WTC11 (cell line): ENCODE measurements at regions not wholly inside any gene's neighbourhood (a gene's known extent, or its start where the extent isn't known, plus 50 kb on each side); places are given as distances from the start of the nearest gene placed in this dataset.

Experiments
- ATAC-seq: fragments of 200-7000 bp; cut with Tn5 transposase; 2 replicates; pipeline ENCODE4 v1.10.0; 2021; ENCODE audit warnings: mild to moderate bottlenecking, moderate library complexity
- CTCF ChIA-PET: fragments of 300-600 bp; sonication (Branson Sonifier 250); formaldehyde crosslinking; loops from one replicate; lab custom pipeline; 2021; ENCODE audit warnings: antibody characterized with exemption; lab: Charles Lee
- POLR2A ChIA-PET: fragments of 350-600 bp; sonication (Branson Sonifier 250); formaldehyde crosslinking; loops from one replicate; lab custom pipeline; 2021; ENCODE audit warnings: antibody characterized with exemption; lab: Charles Lee
- DNase-seq: peaks from one replicate; pipeline ENCODE4 v3.0.0; 2021; ENCODE audit warnings: low spot score
- H3K27ac Mint-ChIP-seq: 2 replicates; pipeline ENCODE4 v1.8.0; 2021; ENCODE audit warnings: mixed read lengths
- H3K27me3 Mint-ChIP-seq: 2 replicates; pipeline ENCODE4 v1.8.0; 2021; ENCODE audit warnings: low read depth, mild to moderate bottlenecking, moderate library complexity, mixed read lengths
- H3K36me3 Mint-ChIP-seq: 2 replicates; pipeline ENCODE4 v1.8.0; 2021; ENCODE audit warnings: mixed read lengths
- H3K4me1 Mint-ChIP-seq: 2 replicates; pipeline ENCODE4 v1.8.0; 2022; ENCODE audit warnings: mixed read lengths
- H3K4me3 Mint-ChIP-seq: 2 replicates; pipeline ENCODE4 v1.8.0; 2021; ENCODE audit warnings: mild to moderate bottlenecking, moderate library complexity, mixed read lengths
- H3K9me3 Mint-ChIP-seq: 2 replicates; pipeline ENCODE4 v1.8.0; 2021; ENCODE audit warnings: mixed read lengths
- ATF6 ChIP-seq: sonication (generic); formaldehyde crosslinking; IDR thresholded peaks from 2 replicates; pipeline ENCODE4 v1.8.1; 2023; ENCODE audit warnings: mild to moderate bottlenecking, missing genetic modification reagents
- ERG ChIP-seq: fragments of 250-450 bp; sonication (Bioruptor Pico); IDR thresholded peaks from 2 replicates; pipeline ENCODE4 v1.8.0; 2021; ENCODE audit warnings: mild to moderate bottlenecking
- FOXP4 ChIP-seq: sonication (generic); formaldehyde crosslinking; IDR thresholded peaks from 2 replicates; pipeline ENCODE4 v1.8.0; 2022; ENCODE audit warnings: mild to moderate bottlenecking, missing genetic modification reagents
- GRHL2 ChIP-seq: fragments of 250-450 bp; sonication (Bioruptor Pico); IDR thresholded peaks from 2 replicates; pipeline ENCODE4 v1.8.0; 2022; ENCODE audit warnings: mild to moderate bottlenecking, moderate library complexity; ENCODE audit not compliant: insufficient replicate concordance, severe bottlenecking
- IRF1 ChIP-seq: sonication (generic); formaldehyde crosslinking; IDR thresholded peaks from 2 replicates; pipeline ENCODE4 v1.8.0; 2023; ENCODE audit warnings: missing genetic modification reagents
- KAT7 ChIP-seq: sonication (generic); formaldehyde crosslinking; IDR thresholded peaks from 2 replicates; pipeline ENCODE4 v1.8.1; 2023; ENCODE audit warnings: missing genetic modification reagents, mild to moderate bottlenecking, borderline replicate concordance
- MLX ChIP-seq: sonication (generic); formaldehyde crosslinking; IDR thresholded peaks from 2 replicates; pipeline ENCODE4 v1.8.1; 2023; ENCODE audit warnings: mild to moderate bottlenecking, missing genetic modification reagents, moderate library complexity
- MXD4 ChIP-seq: fragments of 250-450 bp; sonication (Bioruptor Pico); IDR thresholded peaks from 2 replicates; pipeline ENCODE4 v1.8.0; 2021; ENCODE audit warnings: mild to moderate bottlenecking, moderate library complexity, borderline replicate concordance
- NFE2L1 ChIP-seq: sonication (generic); formaldehyde crosslinking; IDR thresholded peaks from 2 replicates; pipeline ENCODE4 v1.8.1; 2023; ENCODE audit warnings: missing genetic modification reagents
- NR2C2 ChIP-seq: sonication (generic); formaldehyde crosslinking; IDR thresholded peaks from 2 replicates; pipeline ENCODE4 v1.8.0; 2022; ENCODE audit warnings: mild to moderate bottlenecking, missing genetic modification reagents
- SMAD4 ChIP-seq: sonication (generic); formaldehyde crosslinking; IDR thresholded peaks from 2 replicates; pipeline ENCODE4 v1.8.0; 2022; ENCODE audit warnings: mild to moderate bottlenecking, missing genetic modification reagents
- SOX15 ChIP-seq: fragments of 250-450 bp; sonication (Bioruptor Pico); IDR thresholded peaks from 2 replicates; pipeline ENCODE4 v1.9.0; 2021; ENCODE audit warnings: mild to moderate bottlenecking
- ZMAT4 ChIP-seq: fragments of 250-450 bp; sonication (Bioruptor Pico); IDR thresholded peaks from 2 replicates; pipeline ENCODE4 v1.9.0; 2021; ENCODE audit warnings: mild to moderate bottlenecking
- ZNF121 ChIP-seq: sonication (generic); formaldehyde crosslinking; IDR thresholded peaks from 2 replicates; pipeline ENCODE4 v1.8.0; 2023; ENCODE audit warnings: missing genetic modification reagents
- ZNF423 ChIP-seq: fragments of 250-450 bp; sonication (Bioruptor Pico); IDR thresholded peaks from 2 replicates; pipeline ENCODE4 v2.1.2; 2022; ENCODE audit warnings: mild to moderate bottlenecking, moderate library complexity
- ZNF532 ChIP-seq: fragments of 250-450 bp; sonication (Bioruptor Pico); IDR thresholded peaks from 2 replicates; pipeline ENCODE4 v1.9.0; 2021; ENCODE audit warnings: mild to moderate bottlenecking, borderline replicate concordance
- ZNF671 ChIP-seq: fragments of 250-450 bp; sonication (Bioruptor Pico); IDR thresholded peaks from 2 replicates; pipeline ENCODE4 v1.8.0; 2021; ENCODE audit warnings: mild to moderate bottlenecking

GRCh38 chr14:21939836-21940235, 266.2 kb upstream of the OR4E1 start:
- ATAC-seq (no peak), DNase-seq (no peak)
- POLR2A ChIA-PET, result no interaction called here
- Mint-ChIP-seq H3K4me3 (no peak overlapping the region), H3K27me3 (no peaks in the 10 kb centered on the region; the same call in 1 of the 2 replicates), H3K27ac (no peak overlapping the region), H3K36me3 (no peaks in the 10 kb centered on the region), H3K9me3 (no peaks in the 10 kb centered on the region), H3K4me1 (peaks cover 10% of the 10 kb centered on the region)
- CTCF ChIA-PET, result interaction anchor here (1.2 kb wide), 1 partner anchor 38 kb away, joined by 4 read pairs; no protein-coding TSS in a partner anchor
- TF ChIP-seq GRHL2 (CRISPR knock-in tag) (no peak), SMAD4 (CRISPR knock-in tag) (no peak), ZNF121 (CRISPR knock-in tag) (no peak), ZNF671 (CRISPR knock-in tag) (no peak), ZNF423 (CRISPR knock-in tag) (no peak), FOXP4 (CRISPR knock-in tag) (no peak), SOX15 (CRISPR knock-in tag) (no peak), KAT7 (CRISPR knock-in tag) (no peak), NFE2L1 (no peak), ATF6 (no peak), ZMAT4 (CRISPR knock-in tag) (no peak), NR2C2 (CRISPR knock-in tag) (no peak), IRF1 (CRISPR knock-in tag) (no peak), MXD4 (CRISPR knock-in tag) (no peak), ERG (CRISPR knock-in tag) (no peak)
- TF ChIP-seq, all 79 proteins: peak for 0

GRCh38 chr14:21937996-21938395, 264.4 kb upstream of the OR4E1 start:
- Mint-ChIP-seq H3K9me3 (no peaks in the 10 kb centered on the region), H3K27ac (no peak overlapping the region), H3K36me3 (no peaks in the 10 kb centered on the region), H3K4me3 (no peak overlapping the region), H3K4me1 (peaks cover 3% of the 10 kb centered on the region; the same call in 1 of the 2 replicates), H3K27me3 (no peaks in the 10 kb centered on the region; the same call in 1 of the 2 replicates)
- POLR2A ChIA-PET, result no interaction called here
- DNase-seq, result no peak
- no peak for ATAC-seq
- CTCF ChIA-PET, result no interaction called here
- no peak for TF ChIP-seq ZNF532 (CRISPR knock-in tag)
- TF ChIP-seq MLX (CRISPR knock-in tag), result no peak
- TF ChIP-seq, all 79 proteins: peak for 0
